Astrocyte (in vitro differentiated cells and primary cell): ENCODE measurements at regions not wholly inside any gene's neighbourhood (a gene's known extent, or its start where the extent isn't known, plus 50 kb on each side); places are given as distances from the start of the nearest gene placed in this dataset.

Source experiments
- DNase-seq: peaks from one replicate; pipeline ENCODE4 v3.0.0-alpha.2; 2010; ENCODE audit warnings: low read depth
- FAIRE-seq: peaks from 2 replicates; lab custom pipeline; 2011; peaks lifted over from hg19 to GRCh38; lab: Jason Lieb, UNC
- H2AFZ ChIP-seq: 2 replicates; pipeline ENCODE4 v1.6.0; 2012; ENCODE audit warnings: low read depth, low read length, inconsistent platforms
- H3K27ac ChIP-seq: 2 replicates; pipeline ENCODE4 v1.5.1; 2011; ENCODE audit warnings: low read depth, low read length, inconsistent platforms
- H3K27me3 ChIP-seq: 2 replicates; pipeline ENCODE4 v1.6.0; 2011; ENCODE audit warnings: low read length, inconsistent platforms; ENCODE audit not compliant: insufficient read depth
- H3K36me3 ChIP-seq: 2 replicates; pipeline ENCODE4 v1.5.1; 2011; ENCODE audit warnings: low read length, inconsistent platforms; ENCODE audit not compliant: insufficient read depth
- H3K4me1 ChIP-seq: 2 replicates; pipeline ENCODE4 v1.5.1; 2011; ENCODE audit warnings: low read length, inconsistent platforms; ENCODE audit not compliant: insufficient read depth
- H3K4me2 ChIP-seq: 2 replicates; pipeline ENCODE4 v1.6.0; 2012; ENCODE audit warnings: low read length, inconsistent platforms
- H3K4me3 ChIP-seq: 2 replicates; pipeline ENCODE4 v1.5.1; 2011; ENCODE audit warnings: low read depth, mild to moderate bottlenecking, low read length, inconsistent platforms; ENCODE audit not compliant: insufficient read depth
- H3K79me2 ChIP-seq: 2 replicates; pipeline ENCODE4 v1.6.0; 2012; ENCODE audit warnings: mild to moderate bottlenecking, low read length, inconsistent platforms; ENCODE audit not compliant: insufficient read depth
- H3K9ac ChIP-seq: 2 replicates; pipeline ENCODE4 v1.6.0; 2012; ENCODE audit warnings: mild to moderate bottlenecking, low read length, inconsistent platforms
- H3K9me3 ChIP-seq: 2 replicates; pipeline ENCODE4 v1.5.1; 2012; ENCODE audit warnings: low read depth, mild to moderate bottlenecking, low read length, inconsistent platforms; ENCODE audit not compliant: insufficient read depth
- H4K20me1 ChIP-seq: 2 replicates; pipeline ENCODE4 v1.6.0; 2012; ENCODE audit warnings: low read length, inconsistent platforms; ENCODE audit not compliant: insufficient read depth
- H3K27ac Mint-ChIP-seq: one replicate; pipeline ENCODE4 v1.8.0; 2021; ENCODE audit warnings: mild to moderate bottlenecking, mixed read lengths; ENCODE audit not compliant: unreplicated experiment
- H3K27me3 Mint-ChIP-seq: one replicate; pipeline ENCODE4 v1.8.0; 2021; ENCODE audit warnings: low read depth, mixed read lengths; ENCODE audit not compliant: unreplicated experiment
- H3K36me3 Mint-ChIP-seq: one replicate; pipeline ENCODE4 v1.8.0; 2021; ENCODE audit warnings: low read depth, mixed read lengths; ENCODE audit not compliant: unreplicated experiment
- H3K4me1 Mint-ChIP-seq: one replicate; pipeline ENCODE4 v1.8.0; 2021; ENCODE audit warnings: low read depth, mixed read lengths; ENCODE audit not compliant: unreplicated experiment
- H3K4me3 Mint-ChIP-seq: one replicate; pipeline ENCODE4 v1.8.0; 2021; ENCODE audit warnings: mild to moderate bottlenecking, moderate library complexity, mixed read lengths; ENCODE audit not compliant: unreplicated experiment
- H3K9me3 Mint-ChIP-seq: one replicate; pipeline ENCODE4 v1.8.0; 2021; ENCODE audit warnings: mild to moderate bottlenecking, mixed read lengths; ENCODE audit not compliant: unreplicated experiment
- EZH2 ChIP-seq: IDR thresholded peaks from 2 replicates; pipeline ENCODE4 v1.6.1; 2012; ENCODE audit warnings: mild to moderate bottlenecking, low read length, inconsistent platforms; ENCODE audit not compliant: insufficient read depth
- TF ChIP-seq, protein P1 (sequence below): IDR thresholded peaks from 2 replicates; pipeline ENCODE4 v1.5.1; 2011; ENCODE audit warnings: low read depth, mild to moderate bottlenecking, inconsistent platforms, low read length, moderate library complexity; ENCODE audit not compliant: insufficient read depth

DNA sequence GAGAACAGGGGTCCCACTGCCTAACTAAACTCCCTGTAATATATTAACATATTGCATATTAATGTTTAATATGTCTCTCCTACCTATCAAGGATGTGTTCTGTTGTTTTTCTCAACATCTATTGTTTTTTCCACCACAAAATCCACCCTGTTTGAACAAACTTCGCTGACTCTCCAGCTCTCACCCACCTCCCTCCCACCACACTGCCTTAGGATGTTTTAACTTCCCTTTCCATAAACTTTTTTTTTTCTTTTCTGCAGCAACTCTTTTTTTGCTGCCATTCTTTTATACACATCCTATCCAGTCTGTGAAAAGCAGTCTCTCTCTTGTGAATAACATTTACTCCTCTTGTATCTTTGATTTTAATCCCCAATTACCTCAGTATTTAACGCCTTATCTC, 226.1 kb downstream of the PCDH7 start:
- FAIRE-seq (no peak), DNase-seq (no peak)
- Mint-ChIP-seq H3K9me3 (no peaks in the 10 kb centered on the region), H3K36me3 (no peaks in the 10 kb centered on the region), H3K4me1 (peaks cover 9% of the 10 kb centered on the region), H3K27ac (no peak overlapping the region), H3K27me3 (no peaks in the 10 kb centered on the region), H3K4me3 (no peak overlapping the region)
- no peak overlapping the region for H3K9ac ChIP-seq
- H3K4me2 ChIP-seq = no peak overlapping the region
- H3K9me3 ChIP-seq = no peaks in the 10 kb centered on the region
- no peak overlapping the region for H2AFZ ChIP-seq
- H3K27me3 ChIP-seq = no peaks in the 10 kb centered on the region
- no peak overlapping the region for H3K4me3 ChIP-seq
- no peaks in the 10 kb centered on the region for H4K20me1 ChIP-seq
- H3K4me1 ChIP-seq = peaks cover 6% of the 10 kb centered on the region
- H3K27ac ChIP-seq = no peak overlapping the region
- no peaks in the 10 kb centered on the region for H3K79me2 ChIP-seq
- TF ChIP-seq EZH2 = no peak
- TF ChIP-seq, protein P1, sequence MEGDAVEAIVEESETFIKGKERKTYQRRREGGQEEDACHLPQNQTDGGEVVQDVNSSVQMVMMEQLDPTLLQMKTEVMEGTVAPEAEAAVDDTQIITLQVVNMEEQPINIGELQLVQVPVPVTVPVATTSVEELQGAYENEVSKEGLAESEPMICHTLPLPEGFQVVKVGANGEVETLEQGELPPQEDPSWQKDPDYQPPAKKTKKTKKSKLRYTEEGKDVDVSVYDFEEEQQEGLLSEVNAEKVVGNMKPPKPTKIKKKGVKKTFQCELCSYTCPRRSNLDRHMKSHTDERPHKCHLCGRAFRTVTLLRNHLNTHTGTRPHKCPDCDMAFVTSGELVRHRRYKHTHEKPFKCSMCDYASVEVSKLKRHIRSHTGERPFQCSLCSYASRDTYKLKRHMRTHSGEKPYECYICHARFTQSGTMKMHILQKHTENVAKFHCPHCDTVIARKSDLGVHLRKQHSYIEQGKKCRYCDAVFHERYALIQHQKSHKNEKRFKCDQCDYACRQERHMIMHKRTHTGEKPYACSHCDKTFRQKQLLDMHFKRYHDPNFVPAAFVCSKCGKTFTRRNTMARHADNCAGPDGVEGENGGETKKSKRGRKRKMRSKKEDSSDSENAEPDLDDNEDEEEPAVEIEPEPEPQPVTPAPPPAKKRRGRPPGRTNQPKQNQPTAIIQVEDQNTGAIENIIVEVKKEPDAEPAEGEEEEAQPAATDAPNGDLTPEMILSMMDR = no peak
- H3K36me3 ChIP-seq = no peaks in the 10 kb centered on the region

DNA sequence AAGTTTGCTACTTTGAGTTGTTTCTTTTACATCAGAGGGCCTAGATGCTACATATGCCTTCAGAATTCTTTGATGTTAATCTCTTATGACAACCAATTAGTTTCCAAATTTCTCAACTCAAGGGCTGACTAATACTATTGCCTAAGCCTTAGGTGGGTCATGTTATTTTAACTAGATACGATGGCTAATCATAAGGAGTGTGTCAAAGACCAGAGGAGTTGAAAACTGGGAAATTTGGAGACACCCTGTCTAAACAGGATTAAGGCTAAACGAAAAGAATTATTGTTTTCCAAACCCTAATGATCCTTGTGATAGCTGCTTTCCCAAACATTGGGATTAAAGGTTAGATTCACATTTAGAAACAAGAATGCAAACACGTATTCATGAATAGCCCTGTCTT, 228.5 kb downstream of the PCDH7 start:
- Histone ChIP-seq H3K4me2 (no peak overlapping the region), H3K4me3 (no peak overlapping the region), H2AFZ (no peak overlapping the region), H3K4me1 (peaks cover 6% of the 10 kb centered on the region), H3K27me3 (no peaks in the 10 kb centered on the region), H3K27ac (no peak overlapping the region), H3K9me3 (no peaks in the 10 kb centered on the region), H4K20me1 (no peaks in the 10 kb centered on the region), H3K79me2 (no peaks in the 10 kb centered on the region), H3K36me3 (no peaks in the 10 kb centered on the region), H3K9ac (no peak overlapping the region)
- no peak overlapping the region for H3K4me3 Mint-ChIP-seq
- H3K4me1 Mint-ChIP-seq = peaks cover 7% of the 10 kb centered on the region
- H3K9me3 Mint-ChIP-seq = no peaks in the 10 kb centered on the region
- H3K36me3 Mint-ChIP-seq = no peaks in the 10 kb centered on the region
- H3K27me3 Mint-ChIP-seq = no peaks in the 10 kb centered on the region
- no peak overlapping the region for H3K27ac Mint-ChIP-seq
- TF ChIP-seq EZH2 = no peak
- TF ChIP-seq, protein P1 = no peak
- DNase-seq (peak; percentile 76), FAIRE-seq (no peak)

DNA sequence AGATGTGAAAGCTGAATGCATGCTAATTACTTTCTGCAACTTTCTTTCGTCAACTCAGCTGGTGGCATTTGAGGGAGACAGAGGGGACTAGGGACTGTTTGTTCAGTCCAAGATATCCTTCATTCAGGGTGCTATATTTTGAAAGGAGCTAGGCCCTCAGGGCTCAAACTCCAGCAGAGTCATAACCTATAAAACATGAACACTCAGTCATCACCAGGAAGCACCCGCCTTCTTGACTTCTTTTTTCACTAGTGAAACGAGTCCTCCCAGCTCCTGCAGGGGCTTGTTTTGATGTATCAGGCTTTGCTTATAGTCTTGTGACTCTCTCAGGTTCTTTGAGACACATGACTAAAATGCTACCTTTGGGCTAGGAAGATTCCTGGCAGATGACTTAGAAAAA, 230.6 kb downstream of the PCDH7 start:
- Mint-ChIP-seq H3K27ac (no peak overlapping the region), H3K4me3 (no peak overlapping the region), H3K27me3 (no peaks in the 10 kb centered on the region), H3K9me3 (no peaks in the 10 kb centered on the region), H3K36me3 (no peaks in the 10 kb centered on the region), H3K4me1 (peaks cover 5% of the 10 kb centered on the region)
- FAIRE-seq (no peak), DNase-seq (no peak)
- no peaks in the 10 kb centered on the region for H3K36me3 ChIP-seq
- no peaks in the 10 kb centered on the region for H3K9me3 ChIP-seq
- H3K4me3 ChIP-seq = no peak overlapping the region
- no peak overlapping the region for H3K9ac ChIP-seq
- no peak overlapping the region for H2AFZ ChIP-seq
- no peak overlapping the region for H3K4me2 ChIP-seq
- H3K27ac ChIP-seq = no peak overlapping the region
- H3K4me1 ChIP-seq = peaks cover 2% of the 10 kb centered on the region
- no peaks in the 10 kb centered on the region for H3K27me3 ChIP-seq
- H3K79me2 ChIP-seq = no peaks in the 10 kb centered on the region
- TF ChIP-seq, protein P1 = no peak
- no peak for TF ChIP-seq EZH2
- H4K20me1 ChIP-seq = no peaks in the 10 kb centered on the region
